NCI-H524 (cell line): ENCODE measurements at regions not wholly inside any gene's neighbourhood (a gene's known extent, or its start where the extent isn't known, plus 50 kb on each side); places are given as distances from the start of the nearest gene placed in this dataset.

Experiments used
- DNase-seq, 2 experiments: peaks; one replicate each; lab custom pipeline; 2025; lab: John Stamatoyannopoulos, UW

DNA sequence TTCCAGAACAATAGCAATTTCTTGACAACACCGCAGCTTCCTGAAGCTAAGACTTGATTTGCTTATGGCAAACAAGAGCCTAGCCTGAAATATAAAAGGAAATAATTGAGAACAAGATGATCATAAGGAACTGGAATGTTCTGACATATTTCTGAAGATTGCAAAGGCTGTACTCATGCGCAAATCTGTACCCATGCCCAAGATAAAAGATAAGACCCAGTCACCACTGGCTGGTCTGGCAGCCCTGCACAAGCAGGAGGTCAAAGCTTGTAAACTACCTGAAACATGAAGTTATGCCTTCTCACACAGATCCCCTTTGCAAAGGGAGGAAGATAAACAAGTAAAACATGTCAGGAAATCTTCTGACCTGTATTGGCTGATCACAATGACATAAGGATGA lies 160.8 kb upstream of the GYPC start:
- no peak for DNase-seq

DNA sequence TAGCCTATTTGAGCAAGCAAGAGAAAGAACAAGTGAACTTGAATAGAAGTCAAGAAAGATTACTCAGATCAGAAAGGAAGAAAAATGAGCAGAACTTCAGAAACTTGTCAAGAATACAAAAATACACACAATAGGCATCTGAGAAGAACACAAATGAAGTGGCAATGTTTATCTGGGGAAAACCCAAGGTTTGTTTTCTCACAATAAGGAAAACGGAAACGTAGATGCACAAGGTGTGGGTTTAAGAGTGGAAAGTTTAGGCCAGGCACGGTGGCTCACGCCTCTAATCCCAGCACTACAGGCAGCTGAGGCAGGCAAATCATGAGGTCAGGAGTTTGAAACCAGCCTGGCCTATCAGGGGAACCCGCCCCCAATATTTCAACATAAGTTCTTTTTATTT lies 159.5 kb upstream of the GYPC start:
- DNase-seq = no peak

DNA sequence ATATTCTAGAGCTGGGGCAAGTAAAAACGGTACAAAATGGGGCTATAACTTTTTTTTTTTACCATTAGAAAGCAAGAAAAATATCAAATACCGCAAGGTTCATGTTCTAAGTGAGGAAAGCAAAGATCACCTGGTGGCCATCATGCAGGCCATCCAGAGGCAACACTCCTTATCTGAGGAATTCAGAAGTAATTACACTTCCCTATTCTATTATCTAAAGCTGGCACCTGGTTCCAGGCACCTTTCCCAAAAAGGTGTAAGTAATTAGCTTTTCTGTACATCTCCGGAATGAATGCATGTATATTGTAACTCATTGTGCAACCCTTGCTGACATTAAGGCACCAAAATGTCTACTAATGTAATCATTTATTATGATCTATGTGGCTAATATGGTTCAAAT lies 152.5 kb upstream of the GYPC start:
- DNase-seq = no peak

DNA sequence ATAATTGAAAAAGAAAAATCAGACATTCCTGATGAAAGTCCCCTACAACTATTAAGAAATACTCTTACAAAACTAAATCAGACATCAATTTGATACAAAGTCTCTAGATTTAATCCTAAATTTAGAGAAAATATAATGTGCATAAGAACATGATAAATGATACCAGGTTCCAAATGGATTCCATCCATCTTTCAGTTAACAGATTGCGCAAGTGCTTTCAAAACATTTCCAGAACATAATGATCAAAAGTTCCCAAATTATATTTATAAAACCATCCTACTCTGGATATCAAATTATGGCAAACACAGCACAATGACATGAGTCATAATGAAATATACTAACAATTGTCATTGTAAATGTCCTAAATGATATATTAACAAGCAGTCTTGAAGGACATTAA lies 151.0 kb upstream of the GYPC start:
- no peak for DNase-seq

DNA sequence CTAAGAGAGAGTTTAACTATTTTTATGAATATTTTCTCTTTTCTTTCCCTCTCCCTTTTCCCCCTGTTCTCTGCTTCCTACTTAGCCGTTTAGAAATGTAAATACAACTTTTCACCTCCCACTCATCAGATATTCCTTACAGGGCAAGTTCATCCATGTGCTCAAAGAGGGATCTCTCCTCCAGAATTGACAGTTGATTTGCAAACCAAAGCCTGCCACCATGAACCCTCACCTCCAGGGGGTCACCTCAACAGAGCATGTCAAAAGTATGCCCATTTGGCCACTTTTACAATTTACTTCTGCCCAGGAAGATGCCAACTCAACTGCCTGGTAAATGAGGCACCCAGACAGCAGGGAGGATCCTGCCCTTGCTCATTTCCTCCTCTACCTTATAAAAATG lies 149.2 kb upstream of the GYPC start:
- DNase-seq = no peak

- no peak for DNase-seq
Measured at GRCh38 chr2:126507425-126507911, 148.5 kb upstream of the GYPC start.

DNA sequence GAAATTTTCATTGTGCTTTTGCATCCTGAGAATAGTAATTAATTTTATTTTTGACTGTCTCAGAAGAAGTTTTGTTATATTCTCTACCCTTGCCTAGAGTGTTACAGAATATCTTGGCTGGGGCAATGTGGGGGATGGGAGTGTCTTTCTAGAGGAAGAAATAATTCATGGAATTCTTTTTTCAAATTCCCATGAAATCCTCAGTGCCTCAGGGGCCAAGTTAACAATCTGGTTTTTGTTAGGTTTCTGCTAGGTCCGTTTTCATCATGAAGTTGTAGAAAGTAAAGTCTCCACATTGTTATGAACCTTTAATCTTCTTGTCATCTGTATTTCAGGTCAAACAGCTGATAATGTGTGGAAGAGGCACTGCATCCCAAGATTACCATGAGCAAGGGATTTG lies 145.6 kb upstream of the GYPC start:
- no peak for DNase-seq

DNA sequence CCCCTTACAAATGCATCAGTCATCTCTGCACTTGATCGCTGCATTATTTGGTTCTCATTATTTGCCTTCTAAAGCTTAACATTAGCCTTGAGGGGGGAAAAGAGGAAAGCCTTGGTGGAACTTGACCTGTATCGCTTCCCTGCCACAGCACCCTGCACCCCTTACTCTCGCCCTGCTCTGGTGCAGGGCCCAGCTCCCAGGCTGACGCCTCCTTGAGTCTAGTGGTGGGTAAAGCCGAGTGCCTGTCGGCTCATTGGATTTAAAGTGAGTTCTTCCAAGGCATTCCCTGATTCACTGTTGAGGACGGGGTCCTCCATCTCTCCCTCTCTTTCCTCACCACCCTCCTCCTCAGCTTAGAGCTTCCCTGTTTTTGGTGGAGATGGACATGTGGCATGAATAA lies 145.0 kb upstream of the GYPC start:
- no peak for DNase-seq

- DNase-seq = no peak
Measured at GRCh38 chr2:126512026-126512425, 143.9 kb upstream of the GYPC start.

- DNase-seq = no peak
Measured at GRCh38 chr2:126513033-126513432, 142.9 kb upstream of the GYPC start.

DNA sequence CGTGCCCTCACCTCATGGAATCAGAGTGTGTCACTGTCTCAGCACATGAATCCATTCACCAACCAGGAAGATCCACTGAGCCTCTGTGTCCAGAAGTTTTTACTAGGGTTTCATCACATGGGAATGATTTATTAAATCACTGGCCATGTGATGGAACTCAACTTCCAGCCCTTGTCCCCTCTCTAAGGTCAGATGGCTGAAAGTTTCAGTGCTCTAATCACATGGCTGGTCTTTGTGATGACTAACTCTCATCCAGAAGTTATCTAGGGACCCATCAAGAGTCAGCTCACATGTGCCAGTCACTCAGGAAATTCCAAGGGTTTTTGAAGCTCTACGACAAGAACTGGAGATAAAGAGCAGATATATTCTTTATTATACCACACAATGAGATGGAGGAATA lies 140.5 kb upstream of the GYPC start:
- DNase-seq = no peak

- DNase-seq = peak in 1 of 2 experiments; percentile 34
Measured at GRCh38 chr2:126518196-126518595, 137.8 kb upstream of the GYPC start.

DNA sequence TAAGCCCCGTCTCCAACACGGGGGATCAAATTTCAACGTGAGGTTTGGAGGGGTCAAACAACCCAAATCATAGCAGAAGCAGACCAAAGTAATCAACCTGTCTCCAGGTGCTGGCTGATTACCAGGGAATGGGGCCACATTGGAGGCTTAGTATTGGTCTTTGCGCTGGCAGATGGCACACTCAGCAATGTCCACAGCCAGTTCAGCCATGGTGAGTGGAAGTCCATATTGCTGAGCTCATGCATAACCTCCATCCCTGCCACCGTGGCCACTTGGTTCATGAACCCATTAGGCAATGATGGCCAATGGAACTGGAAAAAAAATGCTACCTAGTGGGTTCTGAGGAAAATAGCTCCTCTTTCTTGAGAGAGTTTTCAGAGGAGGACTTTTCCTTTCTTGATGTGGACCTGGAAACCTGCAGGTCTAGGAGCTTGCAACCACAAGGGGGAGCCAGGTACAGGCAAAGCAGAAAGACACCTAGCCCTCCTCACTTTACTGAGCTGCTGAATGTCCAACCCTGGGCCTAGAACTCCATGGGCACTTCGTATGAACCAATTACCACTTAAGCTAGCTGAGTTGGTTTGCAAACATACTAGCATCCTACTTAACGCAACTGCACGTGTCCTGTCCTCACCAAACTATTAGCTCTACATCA lies 128.0 kb upstream of the GYPC start:
- peak; percentile 26 to 40 for DNase-seq

GRCh38 chr2:126531029-126531428 lies 124.9 kb upstream of the GYPC start:
- no peak for DNase-seq

DNA sequence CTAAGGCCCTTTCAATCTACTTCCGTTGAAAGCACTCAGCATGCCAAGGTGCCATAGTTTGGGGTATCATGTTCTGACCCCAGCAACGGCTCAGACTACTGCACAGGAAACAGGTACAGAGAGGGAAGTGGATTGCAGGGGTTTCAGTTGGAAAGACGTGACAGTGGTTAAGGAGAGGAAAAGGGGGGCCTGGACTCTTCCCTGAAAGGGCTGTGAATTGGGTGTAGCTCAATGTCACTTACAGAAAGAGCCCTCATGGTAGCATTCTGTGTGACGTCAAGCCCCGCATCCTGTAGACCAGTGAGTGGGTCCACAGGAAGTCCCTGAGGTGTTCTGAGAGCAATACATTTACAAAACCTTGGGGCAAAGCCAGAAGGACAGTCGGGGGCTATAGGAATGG lies 121.5 kb upstream of the GYPC start:
- no peak for DNase-seq

- DNase-seq = no peak
Measured at GRCh38 chr2:126535408-126535807, 120.5 kb upstream of the GYPC start.

DNA sequence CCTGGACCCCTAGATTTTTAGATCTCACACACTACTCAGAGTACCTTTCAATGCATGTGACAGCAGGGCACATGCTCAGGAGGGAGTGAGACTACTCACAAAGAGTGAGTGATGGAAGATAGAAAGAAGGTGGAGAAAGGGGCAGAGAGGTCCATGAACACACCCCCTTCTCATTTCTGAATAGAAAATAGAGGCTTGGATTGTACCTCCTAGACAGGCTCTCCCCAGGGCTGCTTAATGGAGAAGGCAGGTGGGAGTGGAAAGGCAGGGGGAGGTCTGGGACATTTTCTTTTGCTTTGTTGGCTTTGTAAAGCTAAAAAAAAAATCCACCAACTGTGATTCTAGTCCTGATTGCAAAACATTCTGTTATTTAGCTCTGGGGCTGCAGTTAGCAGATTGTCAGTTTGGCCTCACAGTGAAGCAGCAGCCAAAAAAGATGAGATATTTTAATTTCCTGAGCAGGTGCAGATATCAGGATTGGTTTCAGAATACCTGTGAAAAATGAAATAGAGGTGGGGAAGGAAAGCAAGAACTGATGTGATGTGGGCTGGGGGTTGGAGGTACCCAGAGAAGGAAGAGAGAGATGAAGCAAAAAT lies 119.3 kb upstream of the GYPC start:
- no peak for DNase-seq

GRCh38 chr2:126539101-126539500 lies 116.9 kb upstream of the GYPC start:
- no peak for DNase-seq

GRCh38 chr2:126542247-126542646 lies 113.7 kb upstream of the GYPC start:
- DNase-seq = no peak

- peak in 1 of 2 experiments; percentile 15 for DNase-seq
Measured at GRCh38 chr2:126543081-126543480, 112.9 kb upstream of the GYPC start.

GRCh38 chr2:126558029-126558428 lies 97.9 kb upstream of the GYPC start:
- no peak for DNase-seq

GRCh38 chr2:126568734-126569133 lies 87.2 kb upstream of the GYPC start:
- DNase-seq = no peak

DNA sequence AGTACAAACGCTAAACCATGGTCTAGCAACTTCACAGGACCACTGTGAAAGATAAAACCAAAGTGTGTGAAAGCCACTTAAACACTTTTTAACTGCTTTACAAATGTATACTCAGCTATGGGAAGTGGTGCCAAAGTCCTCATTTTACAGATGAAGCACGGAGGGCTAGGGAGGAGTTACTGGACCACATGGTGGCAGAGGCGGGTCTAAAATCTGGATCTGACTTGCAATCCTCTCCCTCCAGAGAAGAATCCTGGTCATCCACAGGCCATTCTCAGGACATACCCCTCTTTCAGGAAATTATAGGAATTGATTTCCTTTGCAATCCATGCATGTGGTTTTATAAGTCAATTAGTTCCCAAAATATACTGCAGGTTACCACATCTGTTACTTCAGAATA lies 84.6 kb upstream of the GYPC start:
- no peak for DNase-seq

DNA sequence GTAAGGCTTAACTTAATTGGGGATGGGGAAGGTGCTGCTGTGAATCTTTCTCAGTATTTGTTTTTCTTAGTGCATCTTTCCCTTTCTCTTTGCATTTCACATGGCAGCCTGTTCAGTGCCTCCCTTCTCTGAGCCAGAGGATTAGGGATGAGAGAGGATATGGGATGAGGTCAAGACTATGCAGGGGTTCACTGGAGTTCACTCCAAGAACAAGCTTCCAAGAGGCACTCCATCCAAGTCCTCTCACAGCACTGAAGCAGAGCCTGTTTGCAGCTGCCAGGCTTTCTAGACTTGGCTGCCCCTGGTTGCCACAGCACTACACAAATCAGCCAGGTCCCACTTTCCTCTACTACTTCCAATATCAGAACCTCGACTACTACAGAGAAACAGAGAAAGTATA lies 80.3 kb upstream of the GYPC start:
- no peak for DNase-seq
